ENCODE measurements at regions not wholly inside any gene's neighbourhood (a gene's known extent, or its start where the extent isn't known, plus 50 kb on each side); places are given as distances from the start of the nearest gene placed in this dataset.

DNA sequence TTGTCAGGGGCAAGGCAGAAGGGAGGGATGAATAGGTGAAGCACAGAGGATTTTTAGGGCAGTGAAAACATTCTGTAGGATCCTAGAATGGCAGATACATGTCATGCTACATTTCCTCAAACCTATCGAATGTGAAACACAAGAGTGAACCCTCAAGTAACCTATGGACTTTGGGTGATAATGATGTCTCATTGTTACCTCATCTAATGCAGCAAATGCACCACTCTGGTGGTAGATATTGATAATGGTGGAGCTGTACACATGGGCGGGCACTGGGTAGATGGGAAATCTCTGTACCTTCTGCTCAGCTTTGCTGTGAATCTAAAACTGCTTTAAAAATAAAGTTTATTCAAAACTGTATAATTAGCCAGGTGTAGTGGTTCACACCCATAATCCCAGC is 95.2 kb upstream of the NCK2 start:
- no peaks in the 10 kb centered on the region for H3K9me2 ChIP-seq (ENCODE audit: insufficient read depth)
- peaks cover 18% of the 10 kb centered on the region; the same call in 1 of the 2 replicates for H3K27me3 ChIP-seq (ENCODE audit: insufficient read depth, low read length)
- H3K9ac ChIP-seq (ENCODE audit: low read length) = no peak overlapping the region
- intact Hi-C loops (cut with micrococcal nuclease) = no loop called here
- H3K9me3 ChIP-seq (ENCODE audit: control insufficient read depth in 1 of 2, insufficient read depth in 1 of 2, low read depth in 1 of 2, low read length in 2 of 2) = no peaks in the 10 kb centered on the region
- ChIA-PET CTCF (no interaction called here), RAD21 (ENCODE audit: low non-redundant PET in 1 of 2, low total read pairs in 2 of 2, uncharacterized antibody in 2 of 2, unreplicated experiment in 2 of 2) (no interaction called here), POLR2A (no interaction called here)
- no peak for TF ChIP-seq POLR2A (IDR thresholded peaks at IDR 0.05; ENCODE audit: borderline replicate concordance, extremely low read depth, insufficient read depth, insufficient read length)
- TF ChIP-seq RAD21 (IDR thresholded peaks at IDR 0.05; ENCODE audit: low read depth) = no peak
- TF ChIP-seq, protein P1, sequence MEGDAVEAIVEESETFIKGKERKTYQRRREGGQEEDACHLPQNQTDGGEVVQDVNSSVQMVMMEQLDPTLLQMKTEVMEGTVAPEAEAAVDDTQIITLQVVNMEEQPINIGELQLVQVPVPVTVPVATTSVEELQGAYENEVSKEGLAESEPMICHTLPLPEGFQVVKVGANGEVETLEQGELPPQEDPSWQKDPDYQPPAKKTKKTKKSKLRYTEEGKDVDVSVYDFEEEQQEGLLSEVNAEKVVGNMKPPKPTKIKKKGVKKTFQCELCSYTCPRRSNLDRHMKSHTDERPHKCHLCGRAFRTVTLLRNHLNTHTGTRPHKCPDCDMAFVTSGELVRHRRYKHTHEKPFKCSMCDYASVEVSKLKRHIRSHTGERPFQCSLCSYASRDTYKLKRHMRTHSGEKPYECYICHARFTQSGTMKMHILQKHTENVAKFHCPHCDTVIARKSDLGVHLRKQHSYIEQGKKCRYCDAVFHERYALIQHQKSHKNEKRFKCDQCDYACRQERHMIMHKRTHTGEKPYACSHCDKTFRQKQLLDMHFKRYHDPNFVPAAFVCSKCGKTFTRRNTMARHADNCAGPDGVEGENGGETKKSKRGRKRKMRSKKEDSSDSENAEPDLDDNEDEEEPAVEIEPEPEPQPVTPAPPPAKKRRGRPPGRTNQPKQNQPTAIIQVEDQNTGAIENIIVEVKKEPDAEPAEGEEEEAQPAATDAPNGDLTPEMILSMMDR (IDR thresholded peaks at IDR 0.05 in 2 of 3, conservative IDR thresholded peaks at IDR 0.05 in 1 of 3; ENCODE audit: borderline replicate concordance in 1 of 3, insufficient read depth in 1 of 3, low read depth in 2 of 3, low read length in 2 of 3) = no peak
- TF ChIP-seq YY1 (IDR thresholded peaks at IDR 0.05; ENCODE audit: extremely low read depth, insufficient replicate concordance, low read depth, low read length) = no peak
- TF ChIP-seq ZNF274 (IDR thresholded peaks at IDR 0.05; ENCODE audit: low read depth, low read length) = no peak
- no peak for TF ChIP-seq ZFX (IDR thresholded peaks at IDR 0.05)
- TF ChIP-seq TCF7L2 (IDR thresholded peaks at IDR 0.05; ENCODE audit: borderline replicate concordance, extremely low read depth, insufficient read depth, insufficient read length) = no peak
- no peak for TF ChIP-seq FOSL1 (IDR thresholded peaks at IDR 0.05; ENCODE audit: low read depth)
- TF ChIP-seq, protein P2, sequence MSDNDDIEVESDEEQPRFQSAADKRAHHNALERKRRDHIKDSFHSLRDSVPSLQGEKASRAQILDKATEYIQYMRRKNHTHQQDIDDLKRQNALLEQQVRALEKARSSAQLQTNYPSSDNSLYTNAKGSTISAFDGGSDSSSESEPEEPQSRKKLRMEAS (IDR thresholded peaks at IDR 0.05) = no peak
- no peak for TF ChIP-seq ELF1 (IDR thresholded peaks at IDR 0.05; ENCODE audit: borderline replicate concordance, low read depth)
- TF ChIP-seq JUND (IDR thresholded peaks at IDR 0.05) = no peak
- no peak for TF ChIP-seq SP1 (IDR thresholded peaks at IDR 0.05; ENCODE audit: low read depth)
- TF ChIP-seq CEBPB (IDR thresholded peaks at IDR 0.05; ENCODE audit: low read depth) = no peak
- TF ChIP-seq, protein P3, sequence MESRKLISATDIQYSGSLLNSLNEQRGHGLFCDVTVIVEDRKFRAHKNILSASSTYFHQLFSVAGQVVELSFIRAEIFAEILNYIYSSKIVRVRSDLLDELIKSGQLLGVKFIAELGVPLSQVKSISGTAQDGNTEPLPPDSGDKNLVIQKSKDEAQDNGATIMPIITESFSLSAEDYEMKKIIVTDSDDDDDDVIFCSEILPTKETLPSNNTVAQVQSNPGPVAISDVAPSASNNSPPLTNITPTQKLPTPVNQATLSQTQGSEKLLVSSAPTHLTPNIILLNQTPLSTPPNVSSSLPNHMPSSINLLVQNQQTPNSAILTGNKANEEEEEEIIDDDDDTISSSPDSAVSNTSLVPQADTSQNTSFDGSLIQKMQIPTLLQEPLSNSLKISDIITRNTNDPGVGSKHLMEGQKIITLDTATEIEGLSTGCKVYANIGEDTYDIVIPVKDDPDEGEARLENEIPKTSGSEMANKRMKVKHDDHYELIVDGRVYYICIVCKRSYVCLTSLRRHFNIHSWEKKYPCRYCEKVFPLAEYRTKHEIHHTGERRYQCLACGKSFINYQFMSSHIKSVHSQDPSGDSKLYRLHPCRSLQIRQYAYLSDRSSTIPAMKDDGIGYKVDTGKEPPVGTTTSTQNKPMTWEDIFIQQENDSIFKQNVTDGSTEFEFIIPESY (IDR thresholded peaks at IDR 0.05; ENCODE audit: extremely low read depth, insufficient replicate concordance, low read length) = no peak
- no peak for TF ChIP-seq POLR2AphosphoS5 (IDR thresholded peaks at IDR 0.05; ENCODE audit: low read depth, low read length)
- no peaks in the 10 kb centered on the region for H3K4me1 ChIP-seq (ENCODE audit: control insufficient read depth in 1 of 2, insufficient read depth in 2 of 2, low read length in 2 of 2)
- H3K4me2 ChIP-seq (ENCODE audit: low read length) = no peak overlapping the region
- no peak overlapping the region for H3K27ac ChIP-seq (ENCODE audit: low read depth, low read length)
- no peaks in the 10 kb centered on the region for H3K36me3 ChIP-seq (ENCODE audit: control insufficient read depth in 1 of 2, insufficient read depth in 2 of 2, low read length in 2 of 2)
- H3K4me3 ChIP-seq (replicated peaks in 1 of 2; ENCODE audit: low read depth in 1 of 2, low read length in 2 of 2) = no peak overlapping the region
- no TSS peak for BruUV-seq (replicated peaks)
- H3K79me2 ChIP-seq (ENCODE audit: insufficient read depth, low read length) = no peaks in the 10 kb centered on the region
- no peak overlapping the region for H2AFZ ChIP-seq (ENCODE audit: low read depth, low read length, poor library complexity, severe bottlenecking)
- no peak for ATAC-seq
- no peaks in the 10 kb centered on the region for H4K20me1 ChIP-seq (ENCODE audit: insufficient read depth)
- no peak for DNase-seq (ENCODE audit: low read depth, low spot score)

All from HCT116 (cell line).